Liver (tissue), 3 donors: ENCODE measurements at regions not wholly inside any gene's neighbourhood (a gene's known extent, or its start where the extent isn't known, plus 50 kb on each side); places are given as distances from the start of the nearest gene placed in this dataset.
"Not testable (repeated sequence)": the region's sequence is repeated elsewhere in the genome, so short reads cannot be mapped to it uniquely, and the experiment has no call there.

Experiments
- JUND ChIP-seq, 2 donors: IDR thresholded peaks; 2 replicates each; pipeline ENCODE4 v1.6.1; 2016; ENCODE audit warnings: antibody characterized with exemption in 2 of 2
- MAX ChIP-seq: IDR thresholded peaks from 2 replicates; pipeline ENCODE4 v1.6.1; 2016; ENCODE audit warnings: antibody characterized with exemption
- RAD21 ChIP-seq, 2 donors: IDR thresholded peaks; 2 replicates each; pipeline ENCODE4 v1.6.1; 2016; ENCODE audit warnings: antibody characterized with exemption in 2 of 2, mild to moderate bottlenecking in 2 of 2
- TAF1 ChIP-seq: conservative IDR thresholded peaks from 2 replicates; pipeline ENCODE4 v1.6.1; 2016; ENCODE audit warnings: antibody characterized with exemption, mild to moderate bottlenecking
- YY1 ChIP-seq: IDR thresholded peaks from 2 replicates; pipeline ENCODE4 v1.6.1; 2016; ENCODE audit warnings: antibody characterized with exemption, mild to moderate bottlenecking
- TF ChIP-seq, protein P1 (sequence below): fragments of 150-350 bp; IDR thresholded peaks from 2 replicates; pipeline ENCODE4 v1.5.1; 2017; ENCODE audit warnings: improper control_type of control experiment, low read depth, low read length; ENCODE audit not compliant: missing input control
- TF ChIP-seq, protein P2 (sequence below): IDR thresholded peaks from 2 replicates; pipeline ENCODE4 v1.6.1; 2016; ENCODE audit warnings: antibody characterized with exemption, mild to moderate bottlenecking
- donor health status: healthy.
- donor health status: healthy.

GRCh38 chr3:26945480-26945879, 322.9 kb downstream of the LRRC3B start:
- not testable (repeated sequence) for TF ChIP-seq RAD21 (IDR thresholded peaks at IDR 0.05); JUND (IDR thresholded peaks at IDR 0.05); YY1; TAF1; MAX
- TF ChIP-seq, protein P1, sequence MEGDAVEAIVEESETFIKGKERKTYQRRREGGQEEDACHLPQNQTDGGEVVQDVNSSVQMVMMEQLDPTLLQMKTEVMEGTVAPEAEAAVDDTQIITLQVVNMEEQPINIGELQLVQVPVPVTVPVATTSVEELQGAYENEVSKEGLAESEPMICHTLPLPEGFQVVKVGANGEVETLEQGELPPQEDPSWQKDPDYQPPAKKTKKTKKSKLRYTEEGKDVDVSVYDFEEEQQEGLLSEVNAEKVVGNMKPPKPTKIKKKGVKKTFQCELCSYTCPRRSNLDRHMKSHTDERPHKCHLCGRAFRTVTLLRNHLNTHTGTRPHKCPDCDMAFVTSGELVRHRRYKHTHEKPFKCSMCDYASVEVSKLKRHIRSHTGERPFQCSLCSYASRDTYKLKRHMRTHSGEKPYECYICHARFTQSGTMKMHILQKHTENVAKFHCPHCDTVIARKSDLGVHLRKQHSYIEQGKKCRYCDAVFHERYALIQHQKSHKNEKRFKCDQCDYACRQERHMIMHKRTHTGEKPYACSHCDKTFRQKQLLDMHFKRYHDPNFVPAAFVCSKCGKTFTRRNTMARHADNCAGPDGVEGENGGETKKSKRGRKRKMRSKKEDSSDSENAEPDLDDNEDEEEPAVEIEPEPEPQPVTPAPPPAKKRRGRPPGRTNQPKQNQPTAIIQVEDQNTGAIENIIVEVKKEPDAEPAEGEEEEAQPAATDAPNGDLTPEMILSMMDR, result not testable (repeated sequence)
- TF ChIP-seq, protein P2, sequence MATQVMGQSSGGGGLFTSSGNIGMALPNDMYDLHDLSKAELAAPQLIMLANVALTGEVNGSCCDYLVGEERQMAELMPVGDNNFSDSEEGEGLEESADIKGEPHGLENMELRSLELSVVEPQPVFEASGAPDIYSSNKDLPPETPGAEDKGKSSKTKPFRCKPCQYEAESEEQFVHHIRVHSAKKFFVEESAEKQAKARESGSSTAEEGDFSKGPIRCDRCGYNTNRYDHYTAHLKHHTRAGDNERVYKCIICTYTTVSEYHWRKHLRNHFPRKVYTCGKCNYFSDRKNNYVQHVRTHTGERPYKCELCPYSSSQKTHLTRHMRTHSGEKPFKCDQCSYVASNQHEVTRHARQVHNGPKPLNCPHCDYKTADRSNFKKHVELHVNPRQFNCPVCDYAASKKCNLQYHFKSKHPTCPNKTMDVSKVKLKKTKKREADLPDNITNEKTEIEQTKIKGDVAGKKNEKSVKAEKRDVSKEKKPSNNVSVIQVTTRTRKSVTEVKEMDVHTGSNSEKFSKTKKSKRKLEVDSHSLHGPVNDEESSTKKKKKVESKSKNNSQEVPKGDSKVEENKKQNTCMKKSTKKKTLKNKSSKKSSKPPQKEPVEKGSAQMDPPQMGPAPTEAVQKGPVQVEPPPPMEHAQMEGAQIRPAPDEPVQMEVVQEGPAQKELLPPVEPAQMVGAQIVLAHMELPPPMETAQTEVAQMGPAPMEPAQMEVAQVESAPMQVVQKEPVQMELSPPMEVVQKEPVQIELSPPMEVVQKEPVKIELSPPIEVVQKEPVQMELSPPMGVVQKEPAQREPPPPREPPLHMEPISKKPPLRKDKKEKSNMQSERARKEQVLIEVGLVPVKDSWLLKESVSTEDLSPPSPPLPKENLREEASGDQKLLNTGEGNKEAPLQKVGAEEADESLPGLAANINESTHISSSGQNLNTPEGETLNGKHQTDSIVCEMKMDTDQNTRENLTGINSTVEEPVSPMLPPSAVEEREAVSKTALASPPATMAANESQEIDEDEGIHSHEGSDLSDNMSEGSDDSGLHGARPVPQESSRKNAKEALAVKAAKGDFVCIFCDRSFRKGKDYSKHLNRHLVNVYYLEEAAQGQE, result not testable (repeated sequence)
